GM23338 (cell line): ENCODE measurements at regions not wholly inside any gene's neighbourhood (a gene's known extent, or its start where the extent isn't known, plus 50 kb on each side); places are given as distances from the start of the nearest gene placed in this dataset.

Experiments
- ATAC-seq: fragments of 200-7000 bp; cut with Tn5 transposase; 3 replicates; pipeline ENCODE4 v1.9.1; 2020
- DNase-seq: peaks from one replicate; pipeline ENCODE4 v3.0.0-alpha.2; 2015; ENCODE audit warnings: low spot score
- H2AFZ ChIP-seq: fragments of 200-600 bp; sonication (generic); 2 replicates; pipeline ENCODE4 v1.8.0; 2016; ENCODE audit warnings: antibody characterized with exemption, mild to moderate bottlenecking, moderate library complexity
- H3F3A ChIP-seq: fragments of 200-600 bp; sonication (generic); replicated peaks from 2 replicates; pipeline ENCODE4 v1.8.0; 2017; ENCODE audit warnings: antibody characterized with exemption, mixed run types, low read depth
- H3K27ac ChIP-seq: fragments of 200-600 bp; sonication (generic); 2 replicates; pipeline ENCODE4 v1.6.1; 2016; ENCODE audit warnings: low read depth
- H3K27me3 ChIP-seq: fragments of 200-600 bp; sonication (generic); 2 replicates; pipeline ENCODE4 v1.8.0; 2016; ENCODE audit warnings: mild to moderate bottlenecking, mixed run types, moderate library complexity; ENCODE audit not compliant: insufficient read depth
- H3K36me3 ChIP-seq: fragments of 200-600 bp; sonication (generic); 2 replicates; pipeline ENCODE4 v1.8.0; 2016; ENCODE audit warnings: mild to moderate bottlenecking; ENCODE audit not compliant: insufficient read depth
- H3K4me1 ChIP-seq: fragments of 200-600 bp; sonication (generic); 2 replicates; pipeline ENCODE4 v1.8.0; 2016; ENCODE audit warnings: mild to moderate bottlenecking, moderate library complexity; ENCODE audit not compliant: insufficient read depth
- H3K4me2 ChIP-seq: fragments of 200-600 bp; sonication (generic); 2 replicates; pipeline ENCODE4 v1.7.1; 2017; ENCODE audit warnings: mixed run types
- H3K4me3 ChIP-seq: fragments of 200-600 bp; sonication (generic); 2 replicates; pipeline ENCODE4 v1.6.1; 2016; ENCODE audit warnings: mixed run types
- H3K79me2 ChIP-seq: fragments of 200-600 bp; sonication (generic); replicated peaks from 2 replicates; pipeline ENCODE4 v1.8.0; 2017; ENCODE audit warnings: mild to moderate bottlenecking; ENCODE audit not compliant: insufficient read depth
- H3K9me2 ChIP-seq: fragments of 200-600 bp; sonication (generic); 2 replicates; pipeline ENCODE4 v1.8.0; 2017; ENCODE audit not compliant: insufficient read depth
- H4K20me1 ChIP-seq: fragments of 200-600 bp; sonication (generic); replicated peaks from 2 replicates; pipeline ENCODE4 v1.8.0; 2017; ENCODE audit warnings: mild to moderate bottlenecking; ENCODE audit not compliant: insufficient read depth
- H3K27ac Mint-ChIP-seq: 2 replicates; pipeline ENCODE4 v1.8.0; 2020; ENCODE audit warnings: inconsistent platforms, mild to moderate bottlenecking, moderate library complexity, mixed read lengths
- H3K27me3 Mint-ChIP-seq: 3 replicates; pipeline ENCODE4 v1.8.0; 2022; ENCODE audit warnings: low read depth, mild to moderate bottlenecking, moderate library complexity, mixed read lengths, inconsistent platforms; ENCODE audit not compliant: insufficient read depth, poor library complexity
- H3K36me3 Mint-ChIP-seq: 3 replicates; pipeline ENCODE4 v1.8.0; 2021; ENCODE audit warnings: low read depth, mild to moderate bottlenecking, inconsistent platforms, moderate library complexity, mixed read lengths
- H3K4me1 Mint-ChIP-seq: 3 replicates; pipeline ENCODE4 v1.8.0; 2020; ENCODE audit warnings: mild to moderate bottlenecking, inconsistent platforms, mixed read lengths
- H3K4me3 Mint-ChIP-seq: 3 replicates; pipeline ENCODE4 v1.8.0; 2021; ENCODE audit warnings: moderate library complexity, mild to moderate bottlenecking, inconsistent platforms, mixed read lengths
- H3K9me3 Mint-ChIP-seq: 3 replicates; pipeline ENCODE4 v1.8.0; 2020; ENCODE audit warnings: moderate library complexity, mild to moderate bottlenecking, inconsistent platforms, mixed read lengths
- CREB1 ChIP-seq: fragments of 250-450 bp; sonication (Bioruptor Pico); IDR thresholded peaks from 2 replicates; pipeline ENCODE4 v1.5.0; 2020; ENCODE audit warnings: low read depth, mild to moderate bottlenecking, moderate library complexity
- CTCF ChIP-seq, 2 experiments: fragments of 200-600 bp in 1 of 2; sonication (generic) in 1 of 2; conservative IDR thresholded peaks; 2 replicates each; pipeline versions ENCODE4 v1.5.1 to v1.6.1; 2016 to 2017; ENCODE audit warnings: antibody characterized with exemption in 2 of 2, low read depth in 2 of 2, mild to moderate bottlenecking in 2 of 2, moderate library complexity in 1 of 2
- ETS1 ChIP-seq: IDR thresholded peaks from 2 replicates; pipeline ENCODE4 v1.6.1; 2016; ENCODE audit warnings: antibody characterized with exemption
- EZH2phosphoT487 ChIP-seq: fragments of 200-600 bp; sonication (generic); IDR thresholded peaks from one replicate; pipeline ENCODE4 v1.8.1; 2018; ENCODE audit warnings: antibody characterized with exemption; ENCODE audit not compliant: unreplicated experiment
- JUNB ChIP-seq: IDR thresholded peaks from one replicate; pipeline ENCODE4 v1.6.1; 2016; ENCODE audit warnings: antibody characterized with exemption; ENCODE audit not compliant: unreplicated experiment
- NANOG ChIP-seq: IDR thresholded peaks from 2 replicates; pipeline ENCODE4 v1.6.1; 2016; ENCODE audit warnings: antibody characterized with exemption, borderline replicate concordance
- POLR2AphosphoS5 ChIP-seq: IDR thresholded peaks from 2 replicates; pipeline ENCODE4 v1.6.1; 2016; ENCODE audit warnings: antibody characterized with exemption, low read depth
- REST ChIP-seq: IDR thresholded peaks from one replicate; pipeline ENCODE4 v1.6.1; 2018; ENCODE audit warnings: antibody characterized with exemption; ENCODE audit not compliant: unreplicated experiment
- STAT1 ChIP-seq: IDR thresholded peaks from one replicate; pipeline ENCODE4 v1.6.1; 2016; ENCODE audit warnings: antibody characterized with exemption; ENCODE audit not compliant: unreplicated experiment
- ZNF114 ChIP-seq: fragments of 250-450 bp; sonication (Bioruptor Pico); IDR thresholded peaks from 2 replicates; pipeline ENCODE4 v1.5.0; 2020; ENCODE audit warnings: mild to moderate bottlenecking, moderate library complexity
- ZNF331 ChIP-seq: fragments of 250-450 bp; sonication (Bioruptor Pico); IDR thresholded peaks from 2 replicates; pipeline ENCODE4 v1.5.0; 2020; ENCODE audit warnings: low read depth, mild to moderate bottlenecking, moderate library complexity
- TF ChIP-seq, protein P1 (sequence below): fragments of 250-450 bp; sonication (Bioruptor Pico); IDR thresholded peaks from 2 replicates; pipeline ENCODE4 v1.5.0; 2020; ENCODE audit warnings: mild to moderate bottlenecking, moderate library complexity

DNA sequence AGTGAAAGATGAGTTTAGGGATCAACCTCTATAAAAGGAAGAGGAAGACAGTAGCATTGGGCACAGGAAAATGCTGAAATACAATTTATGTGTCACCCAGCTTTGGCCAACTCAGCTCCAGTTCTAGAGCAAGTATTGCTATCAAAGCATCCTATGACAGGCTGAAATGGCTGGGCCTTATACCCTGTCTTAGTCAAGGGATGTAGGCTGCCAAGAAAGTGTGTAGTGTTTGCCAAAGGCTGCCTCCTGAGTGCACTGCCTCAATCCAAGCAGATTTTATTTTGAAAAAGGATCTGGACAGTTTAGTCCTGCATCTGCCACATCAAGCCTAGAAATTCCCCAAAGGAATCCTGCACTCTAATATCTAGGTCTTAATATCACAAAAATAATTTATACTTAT, 359.9 kb upstream of the ZC3H15 start:
- Histone ChIP-seq H3K4me2 (peak overlapping the region; percentile 46; the same call in 1 of the 2 replicates), H3K4me1 (peaks cover 49% of the 10 kb centered on the region), H3F3A (no peaks in the 10 kb centered on the region), H3K79me2 (no peaks in the 10 kb centered on the region), H2AFZ (no peak overlapping the region), H3K27me3 (no peaks in the 10 kb centered on the region), H3K4me3 (no peak overlapping the region), H3K36me3 (no peaks in the 10 kb centered on the region), H3K27ac (peak overlapping the region; percentile 11; the same call in 1 of the 2 replicates), H4K20me1 (no peaks in the 10 kb centered on the region), H3K9me2 (no peaks in the 10 kb centered on the region)
- Mint-ChIP-seq H3K27me3 (peaks cover 1% of the 10 kb centered on the region), H3K36me3 (no peaks in the 10 kb centered on the region; the same call in 2 of the 3 replicates), H3K9me3 (no peaks in the 10 kb centered on the region), H3K27ac (no peak overlapping the region; the same call in 1 of the 2 replicates), H3K4me3 (no peak overlapping the region), H3K4me1 (peaks cover 61% of the 10 kb centered on the region)
- ATAC-seq (peak; percentile 20; the same call in 1 of the 3 replicates), DNase-seq (no peak)
- TF ChIP-seq ZNF114 (CRISPR knock-in tag) (no peak), EZH2phosphoT487 (no peak), STAT1 (no peak), JUNB (no peak), CREB1 (CRISPR knock-in tag) (no peak), CTCF (conservative IDR thresholded peaks at IDR 0.05; ENCODE audit: low read depth in 2 of 2) (no peak), NANOG (no peak), ETS1 (no peak), POLR2AphosphoS5 (no peak), ZNF331 (CRISPR knock-in tag) (no peak), REST (no peak)
- TF ChIP-seq, protein P1, sequence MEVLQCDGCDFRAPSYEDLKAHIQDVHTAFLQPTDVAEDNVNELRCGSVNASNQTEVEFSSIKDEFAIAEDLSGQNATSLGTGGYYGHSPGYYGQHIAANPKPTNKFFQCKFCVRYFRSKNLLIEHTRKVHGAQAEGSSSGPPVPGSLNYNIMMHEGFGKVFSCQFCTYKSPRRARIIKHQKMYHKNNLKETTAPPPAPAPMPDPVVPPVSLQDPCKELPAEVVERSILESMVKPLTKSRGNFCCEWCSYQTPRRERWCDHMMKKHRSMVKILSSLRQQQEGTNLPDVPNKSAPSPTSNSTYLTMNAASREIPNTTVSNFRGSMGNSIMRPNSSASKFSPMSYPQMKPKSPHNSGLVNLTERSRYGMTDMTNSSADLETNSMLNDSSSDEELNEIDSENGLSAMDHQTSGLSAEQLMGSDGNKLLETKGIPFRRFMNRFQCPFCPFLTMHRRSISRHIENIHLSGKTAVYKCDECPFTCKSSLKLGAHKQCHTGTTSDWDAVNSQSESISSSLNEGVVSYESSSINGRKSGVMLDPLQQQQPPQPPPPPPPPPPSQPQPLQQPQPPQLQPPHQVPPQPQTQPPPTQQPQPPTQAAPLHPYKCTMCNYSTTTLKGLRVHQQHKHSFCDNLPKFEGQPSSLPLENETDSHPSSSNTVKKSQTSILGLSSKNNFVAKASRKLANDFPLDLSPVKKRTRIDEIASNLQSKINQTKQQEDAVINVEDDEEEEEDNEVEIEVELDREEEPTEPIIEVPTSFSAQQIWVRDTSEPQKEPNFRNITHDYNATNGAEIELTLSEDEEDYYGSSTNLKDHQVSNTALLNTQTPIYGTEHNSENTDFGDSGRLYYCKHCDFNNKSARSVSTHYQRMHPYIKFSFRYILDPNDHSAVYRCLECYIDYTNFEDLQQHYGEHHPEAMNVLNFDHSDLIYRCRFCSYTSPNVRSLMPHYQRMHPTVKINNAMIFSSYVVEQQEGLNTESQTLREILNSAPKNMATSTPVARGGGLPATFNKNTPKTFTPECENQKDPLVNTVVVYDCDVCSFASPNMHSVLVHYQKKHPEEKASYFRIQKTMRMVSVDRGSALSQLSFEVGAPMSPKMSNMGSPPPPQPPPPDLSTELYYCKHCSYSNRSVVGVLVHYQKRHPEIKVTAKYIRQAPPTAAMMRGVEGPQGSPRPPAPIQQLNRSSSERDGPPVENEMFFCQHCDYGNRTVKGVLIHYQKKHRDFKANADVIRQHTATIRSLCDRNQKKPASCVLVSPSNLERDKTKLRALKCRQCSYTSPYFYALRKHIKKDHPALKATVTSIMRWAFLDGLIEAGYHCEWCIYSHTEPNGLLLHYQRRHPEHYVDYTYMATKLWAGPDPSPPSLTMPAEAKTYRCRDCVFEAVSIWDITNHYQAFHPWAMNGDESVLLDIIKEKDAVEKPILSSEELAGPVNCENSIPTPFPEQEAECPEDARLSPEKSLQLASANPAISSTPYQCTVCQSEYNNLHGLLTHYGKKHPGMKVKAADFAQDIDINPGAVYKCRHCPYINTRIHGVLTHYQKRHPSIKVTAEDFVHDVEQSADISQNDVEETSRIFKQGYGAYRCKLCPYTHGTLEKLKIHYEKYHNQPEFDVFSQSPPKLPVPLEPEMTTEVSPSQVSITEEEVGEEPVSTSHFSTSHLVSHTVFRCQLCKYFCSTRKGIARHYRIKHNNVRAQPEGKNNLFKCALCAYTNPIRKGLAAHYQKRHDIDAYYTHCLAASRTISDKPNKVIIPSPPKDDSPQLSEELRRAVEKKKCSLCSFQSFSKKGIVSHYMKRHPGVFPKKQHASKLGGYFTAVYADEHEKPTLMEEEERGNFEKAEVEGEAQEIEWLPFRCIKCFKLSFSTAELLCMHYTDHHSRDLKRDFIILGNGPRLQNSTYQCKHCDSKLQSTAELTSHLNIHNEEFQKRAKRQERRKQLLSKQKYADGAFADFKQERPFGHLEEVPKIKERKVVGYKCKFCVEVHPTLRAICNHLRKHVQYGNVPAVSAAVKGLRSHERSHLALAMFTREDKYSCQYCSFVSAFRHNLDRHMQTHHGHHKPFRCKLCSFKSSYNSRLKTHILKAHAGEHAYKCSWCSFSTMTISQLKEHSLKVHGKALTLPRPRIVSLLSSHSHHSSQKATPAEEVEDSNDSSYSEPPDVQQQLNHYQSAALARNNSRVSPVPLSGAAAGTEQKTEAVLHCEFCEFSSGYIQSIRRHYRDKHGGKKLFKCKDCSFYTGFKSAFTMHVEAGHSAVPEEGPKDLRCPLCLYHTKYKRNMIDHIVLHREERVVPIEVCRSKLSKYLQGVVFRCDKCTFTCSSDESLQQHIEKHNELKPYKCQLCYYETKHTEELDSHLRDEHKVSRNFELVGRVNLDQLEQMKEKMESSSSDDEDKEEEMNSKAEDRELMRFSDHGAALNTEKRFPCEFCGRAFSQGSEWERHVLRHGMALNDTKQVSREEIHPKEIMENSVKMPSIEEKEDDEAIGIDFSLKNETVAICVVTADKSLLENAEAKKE = no peak
